ENCODE measurements at regions not wholly inside any gene's neighbourhood (a gene's known extent, or its start where the extent isn't known, plus 50 kb on each side); places are given as distances from the start of the nearest gene placed in this dataset.
"Not testable (repeated sequence)": the region's sequence is repeated elsewhere in the genome, so short reads cannot be mapped to it uniquely, and the experiment has no call there.

DNA sequence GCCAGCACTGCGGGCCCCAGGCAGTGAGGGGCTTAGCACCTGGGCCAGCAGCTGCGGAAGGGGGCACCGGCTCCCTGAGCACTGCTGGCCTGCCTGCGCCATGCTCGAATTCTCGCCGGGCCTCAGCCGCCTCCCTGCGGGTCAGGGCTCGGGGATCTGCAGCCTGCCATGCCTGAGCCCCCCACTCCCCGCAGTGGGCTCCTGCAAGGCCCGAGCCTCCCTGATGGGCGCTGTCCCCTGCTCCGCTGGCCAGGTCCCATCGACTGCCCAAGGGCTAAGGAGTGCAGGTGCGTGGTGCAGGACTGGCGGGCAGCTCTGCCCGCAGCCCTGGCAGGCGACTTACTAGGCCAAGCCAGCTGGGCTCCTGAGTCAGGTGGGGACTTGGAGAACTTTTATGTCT lies 133.3 kb upstream of the LMNTD1 start:
- no peak for DNase-seq

DNA sequence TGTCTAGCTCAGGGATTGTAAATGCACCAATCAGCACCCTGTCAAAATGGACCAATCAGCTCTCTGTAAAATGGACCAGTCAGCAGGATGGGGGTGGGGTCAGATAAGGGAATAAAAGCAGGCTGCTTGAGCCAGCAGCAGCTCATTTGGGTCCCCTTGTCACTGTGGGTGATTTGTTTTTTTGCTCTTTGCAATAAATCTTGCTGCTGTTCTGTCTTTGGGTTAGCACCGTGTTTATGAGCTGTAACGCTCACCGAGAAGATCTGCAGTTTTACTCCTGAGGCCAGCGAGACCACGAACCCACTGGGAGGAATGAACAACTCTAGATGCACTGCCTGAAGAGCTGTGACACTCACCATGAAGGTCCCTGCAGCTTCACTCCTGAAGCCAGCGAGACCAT lies 134.1 kb upstream of the LMNTD1 start:
- no peak for DNase-seq

DNA sequence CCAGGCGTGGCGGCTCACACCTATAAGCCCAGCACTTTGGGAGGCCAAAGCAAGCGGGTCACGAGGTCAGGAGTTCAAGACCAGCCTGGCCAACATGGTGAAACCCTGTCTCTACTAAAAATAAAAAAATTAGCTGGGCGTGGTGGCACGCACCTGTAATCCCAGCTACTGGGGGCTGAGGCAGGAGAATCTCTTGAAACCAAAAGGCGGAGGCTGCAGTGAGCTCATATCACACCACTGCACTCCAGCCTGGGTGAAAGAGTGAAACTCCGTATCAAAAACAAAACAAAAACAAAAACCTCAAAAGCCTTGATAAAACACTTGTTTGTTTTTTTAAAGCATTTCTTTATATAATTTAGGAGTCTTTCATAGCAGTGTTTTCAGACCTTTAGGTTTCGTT lies 135.8 kb upstream of the LMNTD1 start:
- DNase-seq, result not testable (repeated sequence)

DNA sequence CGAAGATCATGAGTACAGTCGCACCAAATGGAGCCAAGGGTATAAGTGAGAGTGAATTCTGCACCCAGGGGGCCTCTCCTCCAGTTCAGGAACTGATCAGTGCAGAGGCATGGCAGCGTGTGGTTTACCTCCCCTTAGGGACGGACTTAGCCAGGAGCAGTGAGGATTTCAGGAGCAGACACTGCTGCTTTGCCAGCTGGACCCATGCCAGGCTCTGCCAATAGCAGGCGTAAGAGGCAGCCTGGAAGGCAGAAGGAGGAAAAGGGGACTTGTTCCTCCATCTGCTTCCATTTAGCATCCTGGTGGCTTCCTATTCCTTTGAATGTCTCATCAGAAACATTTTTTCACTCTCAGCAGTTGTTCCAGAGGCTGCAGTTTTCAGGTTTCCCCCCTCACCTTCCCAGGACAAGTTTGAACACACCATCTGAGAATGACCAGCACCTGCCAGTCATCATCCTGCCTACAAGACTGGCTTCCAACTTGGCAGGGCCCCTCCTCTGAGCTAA lies 137.0 kb upstream of the LMNTD1 start:
- DNase-seq, result peak; percentile 89

DNA sequence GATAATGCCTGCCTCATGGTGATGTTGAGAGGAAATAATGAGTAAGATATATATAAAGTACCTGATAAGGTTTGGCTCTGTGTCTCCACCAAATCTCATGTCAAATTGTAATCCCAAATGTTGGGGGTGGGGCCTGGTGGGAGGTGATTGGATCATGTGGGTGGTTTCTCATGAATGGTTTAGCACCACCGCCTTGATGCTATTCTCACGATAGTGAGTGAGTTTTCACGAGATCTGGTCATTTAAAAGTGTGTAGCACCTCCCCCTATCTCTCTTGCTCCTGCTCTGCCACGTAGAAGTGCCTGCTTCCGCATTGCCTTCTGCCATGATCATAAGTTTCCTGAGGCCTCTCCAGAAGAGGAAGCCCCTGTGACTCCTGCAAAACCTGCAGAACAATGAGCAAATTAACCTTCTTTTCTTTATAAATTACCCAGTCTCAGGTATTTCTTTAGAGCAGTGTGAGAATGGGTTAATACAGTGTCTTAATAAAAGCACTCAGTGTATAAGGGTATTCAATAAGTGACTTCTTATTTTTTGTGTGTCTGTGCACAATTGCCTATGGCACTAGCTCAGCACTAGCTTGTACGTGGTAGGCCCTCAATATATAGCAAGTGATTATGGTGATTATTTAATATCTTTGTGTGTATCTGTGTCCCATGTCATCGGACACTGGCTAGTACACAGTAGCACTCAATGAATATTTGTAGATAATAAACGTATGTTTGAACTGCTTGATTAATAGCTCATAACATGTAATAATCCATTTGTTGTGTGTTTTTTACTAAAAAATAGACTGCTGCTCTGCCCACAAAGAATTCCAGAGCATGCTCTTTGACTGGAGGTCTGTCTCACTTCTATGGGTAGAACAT lies 138.1 kb upstream of the LMNTD1 start:
- no peak for DNase-seq

DNA sequence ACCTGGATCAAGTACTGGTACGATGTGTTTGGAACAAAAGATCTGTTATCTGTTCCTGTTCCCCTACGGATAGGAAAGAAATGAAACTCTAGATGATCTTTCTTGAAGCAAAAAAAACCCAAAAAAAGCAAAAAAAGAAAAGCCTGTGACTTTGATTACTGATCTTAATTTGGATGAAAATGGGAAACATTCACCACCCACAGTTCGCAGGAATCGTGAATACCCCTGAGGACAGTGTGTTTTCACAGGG lies 138.7 kb upstream of the LMNTD1 start:
- DNase-seq, result no peak

DNA sequence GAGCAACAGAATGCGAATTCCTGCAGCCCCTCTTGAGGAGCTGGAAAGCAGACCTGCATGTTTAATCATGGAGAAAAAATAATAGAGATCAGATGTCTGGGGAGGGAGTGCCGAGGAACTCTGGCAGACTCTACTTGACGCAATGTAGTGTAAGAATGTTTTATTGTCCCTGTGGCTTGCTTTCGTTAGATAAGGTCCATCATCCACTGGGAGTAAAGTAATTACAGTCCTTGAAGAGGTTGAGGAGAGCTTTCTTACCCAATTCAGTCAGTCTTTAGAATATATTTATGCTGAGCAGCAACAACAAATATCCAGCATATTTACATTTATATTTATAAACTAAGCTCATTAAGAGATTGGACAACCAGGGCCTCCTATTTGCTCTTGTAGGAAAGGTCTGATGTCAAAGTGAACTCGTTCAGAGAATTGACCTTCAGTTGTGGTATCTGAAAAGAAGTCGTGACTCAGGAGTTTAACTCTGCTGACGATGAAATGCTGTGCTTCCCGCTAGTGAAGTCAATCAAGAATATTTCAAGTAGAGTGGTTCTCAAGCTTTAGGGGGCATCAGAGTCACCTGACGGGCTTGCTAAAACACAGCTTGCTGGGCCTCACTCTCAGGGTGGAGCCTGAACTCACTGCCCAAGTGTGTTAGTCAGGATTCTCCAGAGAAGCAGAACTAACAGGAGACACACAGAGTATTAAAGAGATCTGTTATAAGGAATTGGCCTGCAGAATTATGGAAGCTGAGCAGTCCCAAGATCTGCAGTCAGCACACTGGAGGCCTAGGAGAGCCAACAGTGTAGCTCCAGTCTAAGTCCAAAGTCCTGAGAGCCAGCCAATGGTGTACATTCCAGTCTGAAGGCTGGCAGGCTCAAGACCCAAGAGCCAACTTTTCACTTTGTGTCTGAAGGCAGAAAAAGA lies 139.3 kb upstream of the LMNTD1 start:
- no peak for DNase-seq

DNA sequence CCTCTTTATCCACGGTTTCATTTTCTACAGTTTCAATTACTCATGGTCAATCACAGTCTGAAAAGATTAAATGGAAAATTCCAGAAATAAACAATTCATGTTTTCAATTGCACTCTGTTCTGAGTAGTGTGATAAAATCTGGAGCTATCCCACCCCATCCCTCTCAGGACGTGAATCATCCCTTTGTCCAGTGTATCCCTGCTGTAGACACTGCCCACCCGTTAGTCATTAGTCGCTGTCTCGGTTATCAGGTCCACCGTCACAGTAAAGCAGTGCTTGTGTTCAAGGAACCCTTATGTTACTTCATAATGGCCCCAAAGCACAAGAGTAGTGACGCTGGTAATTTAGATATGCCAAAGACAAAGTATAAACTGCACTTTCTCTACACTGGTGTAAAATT lies 141.0 kb upstream of the LMNTD1 start:
- no peak for DNase-seq

DNA sequence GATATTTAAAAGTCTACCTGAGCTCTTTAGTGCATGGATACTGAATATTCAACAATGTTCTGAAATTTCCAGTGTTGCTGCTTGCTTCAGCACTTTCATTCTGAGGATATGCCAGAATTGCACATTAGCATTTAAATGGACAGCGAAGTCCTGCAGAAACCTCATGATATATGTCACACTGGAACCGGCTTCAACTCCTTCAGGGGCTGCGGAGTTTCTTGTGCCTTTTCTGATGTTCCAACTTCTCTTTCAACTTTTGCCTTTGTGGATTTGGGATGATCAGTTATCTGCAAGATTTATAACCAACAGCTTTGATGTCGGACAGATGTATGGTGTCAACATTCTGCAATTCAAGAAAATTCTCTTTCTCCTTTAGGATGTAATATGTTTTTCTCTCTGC lies 142.5 kb upstream of the LMNTD1 start:
- DNase-seq, result no peak

DNA sequence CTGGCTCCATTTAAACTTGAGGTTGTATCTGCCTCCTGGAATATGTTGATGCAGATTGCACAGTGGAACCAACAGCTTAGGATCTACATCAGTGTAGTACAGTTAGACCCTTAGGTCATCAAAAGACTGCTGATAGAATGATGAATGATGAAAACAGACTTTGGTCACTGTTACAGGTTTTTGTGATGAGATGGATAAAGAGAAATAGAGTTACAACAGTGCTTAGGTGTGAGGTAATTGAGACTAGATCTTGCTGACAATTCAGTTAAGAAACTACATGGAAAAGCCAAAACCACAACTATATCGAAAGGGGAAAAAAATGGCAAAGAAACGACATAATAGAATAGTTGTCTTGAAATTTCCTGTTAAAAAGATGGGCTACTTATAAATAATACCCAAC lies 145.7 kb upstream of the LMNTD1 start:
- no peak for DNase-seq

DNA sequence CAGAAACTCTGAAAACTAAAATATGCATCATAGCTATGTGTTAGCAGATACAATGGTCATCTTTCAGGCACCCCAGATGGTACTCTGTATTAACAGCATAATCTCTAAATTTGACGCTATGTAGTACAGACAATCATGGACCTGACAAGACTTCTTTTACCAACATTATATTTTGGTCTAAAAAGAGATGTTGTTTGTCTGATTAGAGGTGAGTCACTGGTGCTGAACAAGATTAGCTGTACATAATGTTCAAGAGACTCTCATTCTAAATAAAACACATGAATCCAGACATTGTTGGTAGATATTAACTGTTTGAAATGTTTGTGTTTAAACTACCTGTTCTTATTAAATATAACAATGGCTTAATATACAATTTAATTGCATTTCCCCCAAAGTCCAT lies 146.4 kb upstream of the LMNTD1 start:
- no peak for DNase-seq

DNA sequence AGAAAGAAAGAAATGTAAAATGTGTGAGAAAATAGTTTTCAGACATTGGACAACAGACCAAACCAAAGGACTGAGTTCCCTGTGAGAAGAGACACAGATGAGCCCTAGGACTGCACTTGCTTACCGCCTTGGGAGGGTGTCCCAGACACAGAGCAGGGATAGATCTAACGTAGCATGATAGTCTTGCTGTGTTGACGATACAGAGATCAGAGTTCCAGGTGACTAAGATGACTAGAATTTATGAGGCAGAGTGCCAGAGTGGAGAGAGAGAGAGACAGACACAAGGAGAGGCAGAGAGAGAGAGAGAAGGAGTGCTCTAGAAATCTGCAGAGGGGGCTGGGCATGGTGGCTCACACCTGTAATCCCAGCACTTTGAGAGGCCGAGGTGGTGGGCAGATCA lies 148.2 kb upstream of the LMNTD1 start:
- DNase-seq, result no peak

DNA sequence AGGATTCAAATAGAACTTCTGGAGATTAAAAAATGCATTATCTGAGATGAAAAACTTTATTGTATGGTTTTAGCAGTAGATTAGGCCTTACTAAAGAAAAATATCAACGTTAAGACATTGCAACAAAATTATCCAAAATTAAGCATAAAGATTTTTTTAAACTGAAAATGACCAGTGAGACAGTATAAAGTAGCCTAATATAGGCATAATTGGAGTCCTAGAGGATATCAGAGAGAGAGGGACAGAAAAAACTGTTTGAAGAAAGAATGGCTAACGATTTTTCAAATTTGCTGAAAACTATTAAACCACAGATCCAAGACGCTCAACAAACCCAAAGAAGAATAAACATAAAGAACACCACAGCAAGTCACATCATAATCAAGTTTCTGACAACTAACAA lies 149.5 kb upstream of the LMNTD1 start:
- no peak for DNase-seq

DNA sequence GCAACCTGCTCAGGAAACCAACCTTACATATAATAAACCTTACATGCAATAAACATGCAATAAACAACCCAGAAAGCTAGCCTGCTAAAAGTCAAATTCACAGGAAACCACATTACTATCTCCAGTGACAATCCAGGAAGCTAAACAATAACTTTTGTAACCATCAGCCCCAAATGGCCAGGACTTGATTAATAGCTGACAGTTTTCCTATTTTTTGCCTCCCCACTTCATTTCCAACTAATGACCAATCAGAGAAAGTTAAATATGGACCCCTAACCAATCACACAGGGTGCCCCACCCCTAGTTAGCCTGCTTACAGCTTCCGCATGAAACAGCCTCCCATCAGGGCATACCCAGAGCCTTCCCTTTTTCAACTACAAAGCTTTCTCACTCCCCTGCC lies 152.2 kb upstream of the LMNTD1 start:
- no peak for DNase-seq

DNA sequence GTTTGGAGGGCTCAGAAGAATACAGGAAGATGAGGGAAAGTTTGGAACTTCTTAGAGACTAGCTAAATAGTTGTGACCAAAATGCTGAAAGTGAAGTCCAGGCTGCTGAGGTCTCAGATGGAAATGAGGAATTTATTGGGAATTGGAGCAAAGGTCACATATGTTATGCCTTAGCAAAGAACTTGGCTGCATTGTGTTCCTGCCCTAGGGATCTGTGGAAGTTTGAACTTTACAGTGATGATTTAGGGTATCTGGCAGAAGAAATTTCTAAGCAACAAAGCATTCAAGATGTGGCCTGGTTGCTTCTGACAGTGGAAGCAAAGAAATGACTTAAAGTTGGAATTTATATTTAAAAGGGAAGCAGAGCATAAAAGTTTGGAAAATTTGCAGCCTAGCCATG lies 153.6 kb upstream of the LMNTD1 start:
- not testable (repeated sequence) for DNase-seq

DNA sequence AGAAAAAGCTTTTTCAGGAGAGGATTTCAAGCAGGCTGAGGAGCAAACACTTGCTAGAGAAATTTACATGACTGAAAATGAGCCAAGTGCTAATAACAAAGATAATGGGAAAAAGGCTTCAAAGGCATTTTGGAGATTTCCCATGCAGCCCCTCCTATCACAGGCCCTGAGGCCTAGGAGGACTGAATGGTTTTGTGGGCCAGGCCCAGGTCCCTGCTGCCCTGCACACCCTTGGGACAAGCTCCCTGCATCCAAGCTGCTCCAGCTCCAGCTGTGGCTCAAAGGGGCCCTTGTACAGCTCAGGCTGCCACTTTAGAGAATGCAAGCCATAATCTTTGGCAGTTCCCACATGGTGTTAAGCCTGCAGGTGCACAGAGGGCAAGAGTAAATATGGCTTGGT lies 154.0 kb upstream of the LMNTD1 start:
- DNase-seq, result no peak

DNA sequence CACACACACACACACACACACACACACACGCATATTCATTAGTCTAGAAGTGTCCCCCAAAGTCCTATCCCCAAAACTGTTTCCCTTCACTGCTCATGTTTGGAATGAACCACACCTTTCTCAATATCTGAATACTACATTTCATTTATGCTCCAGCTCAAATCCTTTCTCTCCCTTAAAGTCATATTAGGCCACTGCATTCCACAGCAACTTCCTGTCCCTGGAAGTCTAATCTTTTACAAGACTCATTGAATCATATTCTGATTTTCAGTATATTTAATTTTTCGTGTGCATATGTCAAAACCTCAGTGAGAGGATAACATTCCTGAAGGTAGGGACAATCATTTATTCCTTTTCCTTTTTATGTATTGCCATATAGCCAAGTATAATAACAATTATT lies 155.6 kb upstream of the LMNTD1 start:
- no peak for DNase-seq

DNA sequence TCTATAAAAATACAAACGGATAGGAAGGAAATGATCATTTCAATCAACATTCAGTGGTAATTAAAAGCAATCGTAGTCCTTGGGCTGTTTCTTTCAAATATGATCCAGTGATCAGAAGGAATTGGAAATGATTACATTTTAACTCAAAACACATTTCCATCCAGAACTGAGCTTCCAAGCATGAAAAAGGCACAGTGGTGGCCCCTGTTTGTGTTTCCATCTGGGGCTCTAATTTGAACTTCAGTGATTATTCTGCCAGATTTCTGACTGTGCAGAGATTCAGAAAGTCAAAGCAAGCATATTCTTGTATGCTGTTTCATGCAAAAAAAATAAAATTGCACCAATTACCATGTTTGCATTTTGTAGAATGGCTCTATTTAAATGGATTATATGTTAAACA lies 157.0 kb upstream of the LMNTD1 start:
- DNase-seq, result no peak

DNA sequence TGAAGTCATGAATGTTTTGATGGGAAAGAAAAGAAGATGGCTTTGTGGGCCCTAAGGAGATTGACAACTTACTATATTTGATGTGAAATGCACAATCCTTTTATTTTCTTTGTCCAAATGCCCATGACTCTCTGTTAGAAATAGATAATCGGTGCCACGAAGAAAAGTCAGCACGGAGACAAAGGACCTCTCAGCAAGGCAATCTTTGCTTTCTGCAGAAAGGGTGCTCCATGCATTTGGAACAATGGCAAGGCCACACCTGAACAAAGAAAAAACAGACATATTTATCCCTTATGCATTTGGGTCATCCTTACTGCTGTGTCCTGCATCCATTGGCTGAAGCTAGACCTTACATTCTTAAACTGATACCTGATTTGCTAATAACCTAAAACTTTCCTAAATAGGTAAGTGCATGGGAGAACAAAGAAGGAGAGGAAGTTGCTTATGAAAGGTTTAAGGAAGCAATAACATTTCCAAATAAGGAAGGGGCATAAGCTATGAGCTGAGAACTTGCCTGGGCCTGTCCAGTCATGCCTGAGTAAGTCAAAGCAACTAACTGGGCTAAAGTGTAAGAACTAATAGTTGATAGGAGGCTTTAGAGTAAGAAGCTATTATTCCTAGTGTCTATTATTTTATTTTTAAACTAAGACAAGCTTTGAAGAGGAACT lies 158.0 kb upstream of the LMNTD1 start:
- peak; percentile 30 for DNase-seq

DNA sequence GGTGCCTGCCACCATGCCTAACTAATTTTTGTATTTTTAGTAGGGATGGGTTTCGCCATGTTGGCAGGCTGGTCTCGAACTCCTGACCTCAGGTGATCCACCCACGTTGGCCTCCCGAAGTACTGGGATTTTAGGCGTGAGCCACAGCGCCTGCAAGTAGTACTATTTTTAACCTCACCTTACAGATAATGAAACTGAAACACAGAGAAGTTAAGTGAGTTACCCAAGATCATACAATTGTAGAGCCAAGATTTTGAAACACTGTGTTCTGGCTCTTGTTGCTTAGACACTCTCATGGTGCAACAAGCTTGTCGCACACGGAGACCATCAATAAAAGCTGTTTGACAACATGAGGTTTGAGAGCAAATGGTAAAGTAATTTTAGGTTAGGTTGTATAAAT lies 159.1 kb upstream of the LMNTD1 start:
- DNase-seq, result no peak

DNA sequence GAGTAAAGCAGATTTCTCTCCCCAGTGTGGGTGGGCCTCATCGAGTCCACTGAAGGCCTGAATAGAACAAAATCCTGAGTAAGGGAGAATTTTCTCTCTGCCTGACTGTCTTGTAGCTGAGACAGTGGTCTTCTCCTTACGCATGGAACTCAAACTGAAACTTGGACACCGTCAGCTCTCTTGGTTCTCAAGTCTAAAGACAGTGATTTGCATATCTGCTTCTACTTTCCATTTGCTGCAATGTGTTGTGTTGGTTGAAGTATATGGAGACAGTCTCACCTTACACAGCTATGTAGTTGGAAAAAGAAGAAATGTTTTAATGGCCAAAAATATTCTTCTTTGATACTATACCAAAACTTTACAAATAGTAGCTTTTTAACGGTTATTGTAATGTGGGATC lies 160.2 kb upstream of the LMNTD1 start:
- DNase-seq, result no peak

DNA sequence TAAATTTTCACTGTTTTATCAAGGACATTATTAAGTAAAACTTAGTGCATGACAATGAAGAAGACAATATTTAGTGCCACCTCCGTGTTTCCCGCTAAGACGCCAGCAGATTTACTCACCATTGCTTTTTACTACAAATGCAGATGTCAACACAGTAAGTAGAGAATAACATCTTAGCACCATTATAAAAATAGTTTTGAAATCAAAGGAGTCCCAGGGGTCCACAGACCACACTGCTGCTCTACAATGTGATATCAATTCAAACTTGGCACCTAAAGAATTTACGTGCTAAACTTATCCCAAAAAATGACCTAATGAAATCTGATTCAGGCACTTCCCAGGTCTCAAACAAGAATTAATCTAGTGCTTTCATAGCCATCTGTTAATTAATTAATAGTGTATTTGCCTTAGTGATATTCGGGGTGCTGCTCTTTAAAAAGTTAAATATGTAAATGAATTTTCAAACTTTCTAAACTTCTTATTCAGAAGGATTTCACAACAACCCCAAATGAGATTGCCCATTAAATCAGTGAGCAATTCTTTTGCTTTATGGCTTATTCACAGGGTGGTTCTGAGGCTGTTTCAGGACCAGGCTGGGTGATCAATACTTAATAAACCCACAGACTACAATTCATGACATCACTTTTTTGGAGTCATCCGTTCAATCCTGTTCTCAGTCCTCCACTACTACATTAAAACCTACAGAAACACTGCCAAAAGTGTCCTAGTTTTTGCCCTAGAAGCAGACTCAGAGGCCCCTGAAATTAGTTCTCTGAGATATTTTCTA lies 161.3 kb upstream of the LMNTD1 start:
- DNase-seq, result no peak

DNA sequence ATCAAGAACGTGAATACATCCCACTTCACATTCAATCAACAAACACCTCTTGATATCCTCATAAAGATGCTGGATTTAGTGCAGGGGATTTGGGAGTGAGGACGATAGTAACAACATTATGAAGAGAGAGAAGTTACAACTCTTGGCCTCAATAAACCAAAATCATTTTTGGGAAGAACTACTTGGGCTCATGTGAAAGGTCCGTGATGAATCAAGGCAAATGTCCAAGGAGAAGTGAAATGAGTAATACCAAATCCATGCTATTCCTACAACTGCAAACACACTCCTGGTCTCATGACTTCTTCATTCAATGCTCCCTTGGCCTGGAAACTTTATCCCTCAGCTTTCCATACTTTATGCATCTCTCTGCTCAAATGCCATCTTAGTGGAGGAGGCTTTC lies 162.0 kb upstream of the LMNTD1 start:
- DNase-seq, result no peak
